MCF 10A (cell line): ENCODE measurements at regions not wholly inside any gene's neighbourhood (a gene's known extent, or its start where the extent isn't known, plus 50 kb on each side); places are given as distances from the start of the nearest gene placed in this dataset.

Source experiments
- BruUV-seq: library from RNA; stranded (reverse); fragments of 400-500 nt; replicated peaks from 2 replicates; lab custom pipeline; 2021; lab: Mats Ljungman, UMichigan
- CTCF ChIA-PET: fragments of 300-600 bp; sonication (Branson Sonifier 250); formaldehyde crosslinking; extraction: SDS; loops from one replicate; lab custom pipeline; 2021; ENCODE audit warnings: antibody characterized with exemption, inconsistent platforms; lab: Yijun Ruan, JAX
- POLR2A ChIA-PET: fragments of 300-600, 350-650 bp; sonication (Branson Sonifier 250); formaldehyde crosslinking; extraction: SDS; loops from one replicate; lab custom pipeline; 2020; ENCODE audit warnings: antibody characterized with exemption, inconsistent platforms; lab: Yijun Ruan, JAX
- DNase-seq: peaks from one replicate; pipeline ENCODE4 v3.0.0-alpha.2; 2018; ENCODE audit not compliant: unreplicated experiment
- H3K27ac Mint-ChIP-seq: one replicate; pipeline ENCODE4 v1.8.0; 2022; ENCODE audit warnings: mild to moderate bottlenecking, low read depth, mixed read lengths; ENCODE audit not compliant: unreplicated experiment
- H3K27me3 Mint-ChIP-seq: one replicate; pipeline ENCODE4 v1.8.0; 2022; ENCODE audit warnings: mixed read lengths; ENCODE audit not compliant: insufficient read depth, unreplicated experiment
- H3K36me3 Mint-ChIP-seq: one replicate; pipeline ENCODE4 v1.8.0; 2022; ENCODE audit warnings: mild to moderate bottlenecking, moderate library complexity, mixed read lengths; ENCODE audit not compliant: insufficient read depth, unreplicated experiment
- H3K4me1 Mint-ChIP-seq: one replicate; pipeline ENCODE4 v1.8.0; 2022; ENCODE audit warnings: mixed read lengths; ENCODE audit not compliant: insufficient read depth, unreplicated experiment
- H3K4me3 Mint-ChIP-seq: one replicate; pipeline ENCODE4 v1.8.0; 2022; ENCODE audit warnings: mild to moderate bottlenecking, moderate library complexity, mixed read lengths; ENCODE audit not compliant: unreplicated experiment
- H3K9me3 Mint-ChIP-seq: one replicate; pipeline ENCODE4 v1.8.0; 2022; ENCODE audit warnings: mixed read lengths; ENCODE audit not compliant: unreplicated experiment
- intact Hi-C: fragments of 100-400 bp; cut with micrococcal nuclease; formaldehyde crosslinking; loops from 2 replicates; pipeline ENCODE4 v1.14.1; 2022
- TF ChIP-seq, protein P1 (sequence below): fragments of 200-600 bp; IDR thresholded peaks from one replicate; pipeline ENCODE4 v1.8.0; 2022; ENCODE audit warnings: antibody characterized with exemption, mild to moderate bottlenecking; ENCODE audit not compliant: unreplicated experiment

DNA sequence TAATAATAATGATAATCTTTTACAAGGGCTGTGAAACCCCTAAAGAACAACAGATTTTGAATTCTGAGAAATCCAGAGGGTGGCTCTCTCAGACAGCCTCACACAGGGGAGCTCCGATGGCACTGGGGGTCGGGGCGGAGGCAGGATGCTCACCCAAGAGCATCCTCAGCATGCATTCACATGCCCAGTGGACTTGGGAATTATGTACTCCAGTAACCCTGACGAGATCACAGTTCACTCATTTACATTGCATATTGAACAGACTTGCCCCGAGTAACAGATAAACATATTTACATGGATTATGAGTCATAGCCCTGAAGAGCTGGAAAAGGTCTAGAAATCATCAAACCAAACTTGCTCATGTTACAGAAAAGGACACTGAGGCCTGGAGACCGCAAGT is 482.7 kb upstream of the JARID2 start:
- H3K4me3 Mint-ChIP-seq = no peak overlapping the region
- peak; percentile 45 for DNase-seq
- TF ChIP-seq, protein P1, sequence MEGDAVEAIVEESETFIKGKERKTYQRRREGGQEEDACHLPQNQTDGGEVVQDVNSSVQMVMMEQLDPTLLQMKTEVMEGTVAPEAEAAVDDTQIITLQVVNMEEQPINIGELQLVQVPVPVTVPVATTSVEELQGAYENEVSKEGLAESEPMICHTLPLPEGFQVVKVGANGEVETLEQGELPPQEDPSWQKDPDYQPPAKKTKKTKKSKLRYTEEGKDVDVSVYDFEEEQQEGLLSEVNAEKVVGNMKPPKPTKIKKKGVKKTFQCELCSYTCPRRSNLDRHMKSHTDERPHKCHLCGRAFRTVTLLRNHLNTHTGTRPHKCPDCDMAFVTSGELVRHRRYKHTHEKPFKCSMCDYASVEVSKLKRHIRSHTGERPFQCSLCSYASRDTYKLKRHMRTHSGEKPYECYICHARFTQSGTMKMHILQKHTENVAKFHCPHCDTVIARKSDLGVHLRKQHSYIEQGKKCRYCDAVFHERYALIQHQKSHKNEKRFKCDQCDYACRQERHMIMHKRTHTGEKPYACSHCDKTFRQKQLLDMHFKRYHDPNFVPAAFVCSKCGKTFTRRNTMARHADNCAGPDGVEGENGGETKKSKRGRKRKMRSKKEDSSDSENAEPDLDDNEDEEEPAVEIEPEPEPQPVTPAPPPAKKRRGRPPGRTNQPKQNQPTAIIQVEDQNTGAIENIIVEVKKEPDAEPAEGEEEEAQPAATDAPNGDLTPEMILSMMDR = no peak
- peak overlapping the region; percentile 32 for H3K27ac Mint-ChIP-seq
- H3K36me3 Mint-ChIP-seq = no peaks in the 10 kb centered on the region
- ChIA-PET POLR2A (interaction anchor here (0.6 kb wide), 2 partner anchors 11 to 43 kb away, joined by 3 read pairs; no protein-coding TSS in a partner anchor), CTCF (interaction anchor here (0.6 kb wide), 1 partner anchor 29 kb away, joined by 3 read pairs; no protein-coding TSS in a partner anchor)
- intact Hi-C loops = no loop called here
- no TSS peak for BruUV-seq
- H3K27me3 Mint-ChIP-seq = no peaks in the 10 kb centered on the region
- H3K9me3 Mint-ChIP-seq = no peaks in the 10 kb centered on the region
- H3K4me1 Mint-ChIP-seq = peaks cover 23% of the 10 kb centered on the region

DNA sequence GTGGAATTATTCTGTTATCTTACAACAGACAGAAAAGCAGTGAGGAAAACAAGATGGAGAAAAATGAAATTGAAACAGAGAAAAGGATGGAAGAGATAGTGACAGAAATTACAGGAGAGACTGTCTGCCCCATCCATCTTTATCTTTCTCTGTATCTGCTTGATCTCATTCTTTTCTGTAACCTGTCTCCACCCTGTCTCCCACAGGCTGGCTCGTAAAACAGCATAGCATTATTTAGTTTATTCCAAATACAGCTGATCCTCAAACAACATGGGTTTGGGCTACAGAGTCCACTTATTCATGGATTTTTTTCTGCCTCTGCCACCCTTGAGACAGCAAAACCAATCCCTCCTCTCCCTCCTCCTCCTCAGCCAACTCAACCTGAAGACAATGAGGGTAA is 482.3 kb upstream of the JARID2 start:
- ChIA-PET POLR2A (interaction anchor here (0.6 kb wide), 1 partner anchor 43 kb away, joined by 3 read pairs; no protein-coding TSS in a partner anchor), CTCF (interaction anchor here (0.6 kb wide), 1 partner anchor 29 kb away, joined by 3 read pairs; no protein-coding TSS in a partner anchor)
- intact Hi-C loops = no loop called here
- Mint-ChIP-seq H3K4me3 (no peak overlapping the region), H3K4me1 (peaks cover 18% of the 10 kb centered on the region), H3K27ac (peak overlapping the region; percentile 32), H3K27me3 (no peaks in the 10 kb centered on the region), H3K36me3 (no peaks in the 10 kb centered on the region), H3K9me3 (no peaks in the 10 kb centered on the region)
- TF ChIP-seq, protein P1 = no peak
- BruUV-seq = no TSS peak
- DNase-seq = no peak

DNA sequence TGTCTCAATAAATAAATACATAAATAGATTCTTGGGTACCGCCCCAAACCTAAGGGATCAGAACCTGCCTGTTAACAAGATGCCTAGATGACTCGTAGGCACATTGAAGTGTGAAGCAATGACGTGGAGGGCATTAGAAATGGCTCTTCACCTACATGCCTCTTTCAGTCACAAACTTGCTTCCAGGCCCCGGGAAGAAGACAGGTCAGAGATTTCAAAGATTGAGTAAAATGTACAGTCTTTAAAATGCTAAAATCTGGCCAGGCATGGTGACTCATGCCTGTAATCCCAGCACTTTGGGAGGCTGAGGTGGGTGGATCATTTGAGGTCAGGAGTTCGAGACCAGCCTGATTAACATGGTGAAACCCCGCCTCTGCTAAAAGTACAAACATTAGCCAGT is 480.8 kb upstream of the JARID2 start:
- Mint-ChIP-seq H3K27me3 (no peaks in the 10 kb centered on the region), H3K4me3 (no peak overlapping the region), H3K9me3 (no peaks in the 10 kb centered on the region), H3K36me3 (no peaks in the 10 kb centered on the region), H3K4me1 (peaks cover 11% of the 10 kb centered on the region), H3K27ac (no peak overlapping the region)
- intact Hi-C loops = no loop called here
- peak; percentile 34 for DNase-seq
- TF ChIP-seq, protein P1 = no peak
- BruUV-seq = no TSS peak
- CTCF ChIA-PET = no interaction called here
- POLR2A ChIA-PET = no interaction called here

DNA sequence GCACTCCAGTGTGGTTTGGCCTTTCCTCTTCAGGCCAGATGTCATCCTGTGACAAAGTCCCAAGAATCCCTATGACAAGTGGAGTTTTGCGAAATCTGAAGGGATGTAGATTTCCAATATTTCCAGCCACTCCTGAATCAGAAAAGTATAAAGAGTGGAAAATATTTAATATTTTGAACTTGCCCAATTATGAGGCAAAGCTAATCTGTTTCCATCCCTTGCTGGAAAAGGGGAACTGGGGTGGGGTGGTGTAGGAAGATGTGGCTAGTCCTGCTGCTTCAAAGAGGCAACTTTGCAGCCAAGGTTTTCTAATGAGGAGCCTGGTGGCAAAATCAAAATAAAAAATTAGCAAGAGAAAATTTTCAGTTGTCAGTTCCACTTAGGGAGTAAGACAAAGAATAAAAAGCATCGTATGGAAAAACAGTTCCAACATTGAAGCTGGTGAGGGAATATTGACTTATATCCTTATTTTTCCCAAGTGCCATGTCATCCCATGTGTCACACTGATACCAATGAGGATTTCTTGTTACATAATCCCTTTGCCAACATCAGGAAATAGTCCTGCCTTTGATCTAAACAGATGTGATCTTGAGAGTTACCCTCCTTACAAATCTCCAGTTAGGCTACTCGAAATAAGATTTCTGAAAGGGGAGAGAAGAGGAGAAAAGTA is 480.0 kb upstream of the JARID2 start:
- Mint-ChIP-seq H3K4me1 (peaks cover 11% of the 10 kb centered on the region), H3K36me3 (no peaks in the 10 kb centered on the region), H3K27ac (no peak overlapping the region), H3K4me3 (no peak overlapping the region), H3K27me3 (no peaks in the 10 kb centered on the region), H3K9me3 (no peaks in the 10 kb centered on the region)
- intact Hi-C loops = no loop called here
- POLR2A ChIA-PET = interaction anchor here (0.9 kb wide), 1 partner anchor 23 kb away, joined by 3 read pairs; no protein-coding TSS in a partner anchor
- TF ChIP-seq, protein P1 = no peak
- no peak for DNase-seq
- CTCF ChIA-PET = interaction anchor here (0.6 kb wide), 1 partner anchor 666 kb away, joined by 4 read pairs; no protein-coding TSS in a partner anchor
- BruUV-seq = no TSS peak
